IPS-20b (cell line): ENCODE measurements at regions not wholly inside any gene's neighbourhood (a gene's known extent, or its start where the extent isn't known, plus 50 kb on each side); places are given as distances from the start of the nearest gene placed in this dataset.

Experiments
- H3K27ac ChIP-seq: one replicate; pipeline ENCODE4 v1.5.1; 2013; ENCODE audit warnings: low read length
- H3K27me3 ChIP-seq: 2 replicates; pipeline ENCODE4 v1.6.1; 2013; ENCODE audit warnings: mild to moderate bottlenecking, low read length, inconsistent platforms; ENCODE audit not compliant: insufficient read depth
- H3K36me3 ChIP-seq: 2 replicates; pipeline ENCODE4 v1.6.1; 2013; ENCODE audit warnings: low read depth, mild to moderate bottlenecking, inconsistent platforms, low read length, moderate library complexity; ENCODE audit not compliant: insufficient read depth
- H3K4me1 ChIP-seq: 2 replicates; pipeline ENCODE4 v1.6.1; 2013; ENCODE audit warnings: mild to moderate bottlenecking, control low read depth, inconsistent platforms, low read length, moderate library complexity; ENCODE audit not compliant: insufficient read depth
- H3K4me3 ChIP-seq: 2 replicates; pipeline ENCODE4 v1.5.1; 2013; ENCODE audit warnings: mild to moderate bottlenecking, low read length, inconsistent platforms
- H3K9ac ChIP-seq: 2 replicates; pipeline ENCODE4 v1.6.1; 2013; ENCODE audit warnings: low read depth, mild to moderate bottlenecking, inconsistent platforms, low read length, moderate library complexity
- H3K9me3 ChIP-seq: 2 replicates; pipeline ENCODE4 v1.6.1; 2013; ENCODE audit warnings: mild to moderate bottlenecking, low read depth, low read length, inconsistent platforms; ENCODE audit not compliant: insufficient read depth

DNA sequence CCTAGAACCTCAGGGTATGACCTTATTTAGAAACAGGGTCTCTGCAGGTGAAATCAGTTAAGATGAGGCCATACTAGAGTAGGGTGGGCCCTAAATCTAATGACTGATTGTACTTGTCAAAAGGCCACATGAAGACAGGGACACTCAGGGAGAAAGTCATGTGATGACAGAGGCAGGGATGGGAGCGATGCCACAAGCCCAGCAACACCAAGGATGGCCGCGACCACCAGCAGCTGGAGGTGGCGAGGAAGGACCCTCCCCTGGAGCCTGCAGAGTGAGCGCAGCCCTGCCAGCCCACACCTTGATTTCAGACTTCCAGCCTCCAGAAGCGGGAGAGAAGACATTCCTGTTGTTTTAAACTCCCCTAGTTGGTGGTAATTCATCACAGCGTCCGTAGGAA, 199.9 kb downstream of the PHETA1 start:
- no peaks in the 10 kb centered on the region for H3K27me3 ChIP-seq
- no peaks in the 10 kb centered on the region for H3K36me3 ChIP-seq
- H3K9me3 ChIP-seq, result no peaks in the 10 kb centered on the region

DNA sequence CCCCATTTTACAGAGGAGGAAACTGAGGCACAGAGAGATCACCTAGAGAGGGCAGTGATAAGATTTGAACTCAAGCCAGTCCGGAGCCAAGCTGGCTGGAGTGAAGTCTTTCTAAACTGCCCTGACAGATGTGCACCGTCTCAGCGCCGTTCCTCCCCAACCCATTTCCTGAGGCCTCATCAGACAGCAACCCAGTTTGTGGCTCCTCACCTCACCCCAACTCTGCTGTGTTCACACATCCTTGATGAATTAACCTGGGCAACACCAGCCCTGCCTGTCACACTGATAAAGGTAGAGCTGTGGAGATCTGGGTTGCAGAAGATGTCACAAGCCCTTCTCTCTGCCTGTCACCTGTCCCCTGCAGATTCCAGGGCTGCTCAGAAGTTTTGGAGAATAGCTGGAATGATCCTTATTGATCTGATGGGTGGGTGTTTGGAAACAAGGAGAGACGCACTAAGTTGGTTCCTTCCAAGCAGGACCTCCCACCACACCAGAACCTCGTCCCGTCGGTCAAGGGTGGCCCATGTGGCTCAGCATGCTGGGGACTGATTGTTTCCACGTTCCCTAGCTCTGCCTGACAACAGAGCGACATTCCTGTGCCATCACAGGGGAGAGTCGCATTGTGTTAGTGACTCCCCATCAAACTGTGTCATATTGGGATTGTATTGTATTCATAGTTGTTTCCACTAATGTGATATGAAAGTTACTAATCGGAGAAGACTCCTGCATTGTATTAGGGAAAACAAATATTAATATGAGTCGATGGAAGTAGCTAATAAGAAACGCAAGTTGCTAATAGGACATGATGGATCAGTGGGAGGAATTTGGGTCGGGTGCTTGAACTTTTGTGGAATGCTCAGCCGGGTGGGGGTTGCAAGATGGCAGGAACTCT, 200.6 kb downstream of the PHETA1 start:
- Histone ChIP-seq H3K9me3 (no peaks in the 10 kb centered on the region), H3K36me3 (no peaks in the 10 kb centered on the region), H3K4me1 (no peaks in the 10 kb centered on the region), H3K4me3 (no peak overlapping the region), H3K9ac (no peak overlapping the region), H3K27ac (no peak overlapping the region), H3K27me3 (no peaks in the 10 kb centered on the region)

More for the DNA sequence above, 199.9 kb downstream of the PHETA1 start:
- H3K4me3 ChIP-seq, result no peak overlapping the region
- H3K9ac ChIP-seq, result no peak overlapping the region
- no peak overlapping the region for H3K27ac ChIP-seq
- H3K4me1 ChIP-seq, result no peaks in the 10 kb centered on the region

GRCh38 chr12:111166779-111167540, 201.9 kb downstream of the PHETA1 start:
- Histone ChIP-seq H3K9ac (no peak overlapping the region), H3K36me3 (no peaks in the 10 kb centered on the region), H3K27me3 (no peaks in the 10 kb centered on the region)

DNA sequence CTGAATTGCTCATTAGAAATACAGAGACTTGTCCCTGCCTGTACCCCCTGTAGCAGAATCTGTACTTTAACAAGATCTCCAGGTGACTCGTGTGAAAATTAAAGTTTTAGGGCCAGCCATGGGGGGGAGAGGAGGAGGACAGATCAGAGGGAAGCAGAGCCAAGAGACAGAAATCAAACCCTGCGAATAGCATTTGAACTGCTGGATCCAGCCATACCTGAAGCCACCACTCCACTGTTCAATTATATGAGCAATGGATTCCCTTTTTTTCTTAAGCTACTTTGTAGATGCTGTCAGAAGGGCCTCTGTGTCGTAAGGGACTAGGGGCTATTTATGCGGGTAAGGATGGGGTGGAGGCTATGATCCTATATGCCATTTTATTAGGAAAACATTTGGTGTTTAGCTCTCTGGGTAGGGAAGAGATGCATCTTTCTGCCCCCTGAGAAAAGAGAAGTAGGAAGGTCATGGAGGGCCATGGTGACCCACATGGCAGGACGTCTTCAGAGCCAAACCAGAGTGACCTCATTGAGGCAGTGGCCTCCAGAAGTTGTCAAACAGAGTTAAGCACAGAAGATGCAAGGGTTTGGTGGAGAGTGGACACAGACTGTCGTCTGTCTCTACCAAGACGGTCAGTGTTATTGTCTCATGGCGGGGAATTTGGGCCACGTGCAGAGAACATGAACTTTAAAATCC, 203.9 kb downstream of the PHETA1 start:
- H3K4me3 ChIP-seq, result no peak overlapping the region
- H3K27me3 ChIP-seq, result no peaks in the 10 kb centered on the region
- H3K4me1 ChIP-seq, result peaks cover 7% of the 10 kb centered on the region; the same call in 1 of the 2 replicates
- no peak overlapping the region for H3K27ac ChIP-seq
- no peaks in the 10 kb centered on the region for H3K36me3 ChIP-seq
- no peak overlapping the region for H3K9ac ChIP-seq
- no peaks in the 10 kb centered on the region for H3K9me3 ChIP-seq

More at GRCh38 chr12:111166779-111167540, 201.9 kb downstream of the PHETA1 start:
- Histone ChIP-seq H3K4me3 (no peak overlapping the region), H3K4me1 (no peaks in the 10 kb centered on the region), H3K9me3 (no peaks in the 10 kb centered on the region), H3K27ac (no peak overlapping the region)

DNA sequence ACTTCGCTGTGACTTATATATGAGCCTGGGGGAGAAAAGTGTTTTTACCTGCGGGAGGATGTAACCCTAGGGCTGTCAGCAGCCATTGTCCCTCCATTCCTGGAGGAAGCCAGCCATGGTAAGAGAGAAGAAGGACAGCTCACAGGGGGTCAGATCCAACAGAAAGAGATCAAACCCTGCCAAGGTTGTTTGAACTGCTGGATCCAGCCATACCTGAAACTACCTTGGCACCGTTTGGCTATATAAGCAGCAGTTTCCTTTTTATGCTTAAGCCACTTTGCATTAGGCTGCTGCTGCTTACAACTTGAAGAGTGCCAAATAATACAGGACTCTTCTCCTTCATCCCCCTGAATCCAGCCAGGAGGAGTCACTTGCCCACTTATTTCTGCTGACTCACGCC, 205.5 kb downstream of the PHETA1 start:
- H3K4me3 ChIP-seq, result no peak overlapping the region
- no peaks in the 10 kb centered on the region for H3K9me3 ChIP-seq
- H3K27ac ChIP-seq, result no peak overlapping the region

GRCh38 chr12:111161898-111162297, 207.0 kb downstream of the PHETA1 start:
- Histone ChIP-seq H3K4me3 (no peak overlapping the region), H3K27me3 (no peaks in the 10 kb centered on the region), H3K4me1 (peaks cover 13% of the 10 kb centered on the region; the same call in 1 of the 2 replicates), H3K27ac (no peak overlapping the region), H3K9me3 (no peaks in the 10 kb centered on the region), H3K36me3 (no peaks in the 10 kb centered on the region), H3K9ac (no peak overlapping the region)

More for the DNA sequence above, 205.5 kb downstream of the PHETA1 start:
- Histone ChIP-seq H3K9ac (no peak overlapping the region; the same call in 1 of the 2 replicates), H3K27me3 (no peaks in the 10 kb centered on the region), H3K36me3 (no peaks in the 10 kb centered on the region), H3K4me1 (peaks cover 13% of the 10 kb centered on the region; the same call in 1 of the 2 replicates)

GRCh38 chr12:111160350-111161241, 208.3 kb downstream of the PHETA1 start:
- no peak overlapping the region for H3K4me3 ChIP-seq
- H3K4me1 ChIP-seq, result peaks cover 13% of the 10 kb centered on the region; the same call in 1 of the 2 replicates
- H3K27ac ChIP-seq, result no peak overlapping the region

DNA sequence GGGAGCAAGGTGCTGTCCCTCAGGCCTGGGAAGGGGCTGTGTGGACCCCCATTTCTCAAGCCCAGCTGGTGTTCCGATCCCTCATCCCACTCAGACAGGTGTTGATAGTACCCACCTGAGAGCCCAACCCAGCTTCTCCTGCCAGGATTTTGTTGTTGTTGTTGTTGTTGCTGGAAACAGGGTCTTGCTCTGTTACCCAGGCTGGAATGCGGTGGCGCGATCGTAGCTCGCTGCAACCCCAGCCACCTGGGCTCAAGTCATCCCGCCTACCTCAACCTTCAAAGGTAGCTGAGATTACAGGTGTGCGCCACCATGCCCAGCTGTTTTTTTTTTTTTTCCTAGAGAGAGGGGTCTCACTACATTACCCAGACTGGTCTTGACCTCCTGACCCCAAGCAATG, 209.9 kb downstream of the PHETA1 start:
- Histone ChIP-seq H3K9me3 (no peaks in the 10 kb centered on the region), H3K27ac (no peak overlapping the region), H3K27me3 (no peaks in the 10 kb centered on the region), H3K9ac (no peak overlapping the region), H3K4me1 (peaks cover 18% of the 10 kb centered on the region; the same call in 1 of the 2 replicates), H3K4me3 (no peak overlapping the region), H3K36me3 (no peaks in the 10 kb centered on the region)

More at GRCh38 chr12:111160350-111161241, 208.3 kb downstream of the PHETA1 start:
- no peaks in the 10 kb centered on the region for H3K36me3 ChIP-seq
- no peak overlapping the region; the same call in 1 of the 2 replicates for H3K9ac ChIP-seq
- no peaks in the 10 kb centered on the region for H3K9me3 ChIP-seq
- H3K27me3 ChIP-seq, result no peaks in the 10 kb centered on the region

DNA sequence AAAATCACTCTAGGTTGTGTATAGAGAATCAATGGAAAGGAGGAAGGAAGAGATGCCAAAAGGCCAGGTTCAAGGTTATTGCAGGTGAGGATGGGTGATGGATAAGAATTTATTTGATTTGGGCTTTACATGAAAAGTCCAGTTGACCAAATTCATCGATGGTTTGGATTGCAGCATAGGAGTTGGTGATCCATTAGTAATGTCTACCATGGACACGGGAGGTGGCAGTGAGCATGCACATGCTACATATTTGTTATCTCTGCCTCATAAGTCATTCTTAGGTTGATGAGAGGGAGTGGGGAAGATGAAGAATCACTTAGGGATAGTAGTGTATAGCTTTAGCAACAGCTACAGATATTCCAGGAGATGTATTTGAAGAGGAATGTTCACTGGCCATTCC, 211.4 kb downstream of the PHETA1 start:
- no peaks in the 10 kb centered on the region for H3K9me3 ChIP-seq
- no peak overlapping the region for H3K9ac ChIP-seq
- no peak overlapping the region for H3K27ac ChIP-seq
- H3K27me3 ChIP-seq, result no peaks in the 10 kb centered on the region
- peaks cover 20% of the 10 kb centered on the region; the same call in 1 of the 2 replicates for H3K4me1 ChIP-seq
- H3K4me3 ChIP-seq, result no peak overlapping the region
- no peaks in the 10 kb centered on the region for H3K36me3 ChIP-seq

DNA sequence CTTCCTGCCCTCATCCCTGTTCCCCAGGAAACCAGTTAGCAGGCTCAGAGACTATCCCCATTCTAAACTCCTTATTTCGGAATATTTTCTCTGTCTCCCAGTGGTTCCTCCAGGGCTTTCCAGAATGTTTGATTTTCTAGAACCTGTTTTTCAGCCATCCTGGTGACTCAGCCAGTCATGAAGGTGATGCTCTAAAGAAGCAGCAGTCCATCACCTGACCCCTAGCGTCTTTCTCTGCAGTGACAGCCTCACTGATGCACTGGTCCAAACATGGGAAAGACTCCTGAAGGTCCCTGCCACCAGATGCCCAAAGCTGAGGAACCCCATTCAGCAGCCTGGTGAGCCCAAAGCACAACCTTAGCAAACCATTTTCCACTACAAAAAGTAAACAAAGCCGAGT, 212.6 kb downstream of the PHETA1 start:
- Histone ChIP-seq H3K27me3 (no peaks in the 10 kb centered on the region), H3K27ac (no peak overlapping the region), H3K4me1 (peaks cover 20% of the 10 kb centered on the region; the same call in 1 of the 2 replicates), H3K9me3 (no peaks in the 10 kb centered on the region), H3K4me3 (no peak overlapping the region), H3K9ac (no peak overlapping the region), H3K36me3 (no peaks in the 10 kb centered on the region)
